Left lung (tissue), 4 donors: ENCODE measurements at regions not wholly inside any gene's neighbourhood (a gene's known extent, or its start where the extent isn't known, plus 50 kb on each side); places are given as distances from the start of the nearest gene placed in this dataset.

ENCODE experiments used
- ATAC-seq: fragments of 200-7000 bp; cut with Tn5 transposase; one replicate; pipeline ENCODE4 v1.9.1; 2020; ENCODE audit warnings: moderate library complexity
- DNase-seq, 4 donors: peaks; one replicate each; pipeline ENCODE4 v3.0.0-alpha.2; 2013 to 2020
- H3K27ac ChIP-seq, 2 donors: fragments of 200-600 bp; sonication (generic) in 1 of 2; one replicate each; pipeline versions ENCODE4 v1.5.0 to v1.8.0; 2020 to 2021
- H3K27me3 ChIP-seq, 2 donors: fragments of 200-600 bp; sonication (generic) in 1 of 2; one replicate each; pipeline versions ENCODE4 v1.5.0 to v1.8.0; 2020 to 2021
- H3K36me3 ChIP-seq, 2 donors: fragments of 200-600 bp; sonication (generic) in 1 of 2; one replicate each; pipeline versions ENCODE4 v1.5.0 to v1.8.0; 2020 to 2021
- H3K4me1 ChIP-seq, 2 donors: fragments of 200-600 bp; one replicate each; pipeline ENCODE4 v1.8.0; 2021
- H3K4me3 ChIP-seq, 2 donors: fragments of 200-600 bp; sonication (generic) in 1 of 2; one replicate each; pipeline versions ENCODE4 v1.5.0 to v1.8.0; 2020 to 2021; ENCODE audit warnings: mild to moderate bottlenecking in 1 of 2
- H3K9me3 ChIP-seq, 2 donors: fragments of 200-600 bp; sonication (generic) in 1 of 2; one replicate each; pipeline versions ENCODE4 v1.5.0 to v1.8.0; 2020 to 2021
- intact Hi-C, 2 donors: fragments of 100-400 bp; cut with DNase I; formaldehyde crosslinking; loops; one replicate each; pipeline versions ENCODE4 v1.11.2 to v1.14.2; 2022
- TF ChIP-seq, protein P1 (sequence below), 2 donors: fragments of 200-600 bp; sonication (generic) in 1 of 2; IDR thresholded peaks; one replicate each; pipeline versions ENCODE4 v1.5.0 to v1.8.0; 2021; ENCODE audit warnings: antibody characterized with exemption in 2 of 2
- donor health status: DM: no; HTN: yes; CAD: no.
- donor health status: DM: no; HTN: no; CAD: no.

GRCh38 chr4:124534131-124534530 is 178.4 kb downstream of the ANKRD50 start:
- Histone ChIP-seq H3K27me3 (no peaks in the 10 kb centered on the region), H3K4me1 (no peaks in the 10 kb centered on the region), H3K27ac (no peak overlapping the region), H3K4me3 (no peak overlapping the region), H3K36me3 (no peaks in the 10 kb centered on the region), H3K9me3 (no peaks in the 10 kb centered on the region)
- TF ChIP-seq, protein P1, sequence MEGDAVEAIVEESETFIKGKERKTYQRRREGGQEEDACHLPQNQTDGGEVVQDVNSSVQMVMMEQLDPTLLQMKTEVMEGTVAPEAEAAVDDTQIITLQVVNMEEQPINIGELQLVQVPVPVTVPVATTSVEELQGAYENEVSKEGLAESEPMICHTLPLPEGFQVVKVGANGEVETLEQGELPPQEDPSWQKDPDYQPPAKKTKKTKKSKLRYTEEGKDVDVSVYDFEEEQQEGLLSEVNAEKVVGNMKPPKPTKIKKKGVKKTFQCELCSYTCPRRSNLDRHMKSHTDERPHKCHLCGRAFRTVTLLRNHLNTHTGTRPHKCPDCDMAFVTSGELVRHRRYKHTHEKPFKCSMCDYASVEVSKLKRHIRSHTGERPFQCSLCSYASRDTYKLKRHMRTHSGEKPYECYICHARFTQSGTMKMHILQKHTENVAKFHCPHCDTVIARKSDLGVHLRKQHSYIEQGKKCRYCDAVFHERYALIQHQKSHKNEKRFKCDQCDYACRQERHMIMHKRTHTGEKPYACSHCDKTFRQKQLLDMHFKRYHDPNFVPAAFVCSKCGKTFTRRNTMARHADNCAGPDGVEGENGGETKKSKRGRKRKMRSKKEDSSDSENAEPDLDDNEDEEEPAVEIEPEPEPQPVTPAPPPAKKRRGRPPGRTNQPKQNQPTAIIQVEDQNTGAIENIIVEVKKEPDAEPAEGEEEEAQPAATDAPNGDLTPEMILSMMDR (IDR thresholded peaks at IDR 0.05), result no peak
- intact Hi-C loops, result no loop called here
- ATAC-seq (no peak), DNase-seq (no peak)

DNA sequence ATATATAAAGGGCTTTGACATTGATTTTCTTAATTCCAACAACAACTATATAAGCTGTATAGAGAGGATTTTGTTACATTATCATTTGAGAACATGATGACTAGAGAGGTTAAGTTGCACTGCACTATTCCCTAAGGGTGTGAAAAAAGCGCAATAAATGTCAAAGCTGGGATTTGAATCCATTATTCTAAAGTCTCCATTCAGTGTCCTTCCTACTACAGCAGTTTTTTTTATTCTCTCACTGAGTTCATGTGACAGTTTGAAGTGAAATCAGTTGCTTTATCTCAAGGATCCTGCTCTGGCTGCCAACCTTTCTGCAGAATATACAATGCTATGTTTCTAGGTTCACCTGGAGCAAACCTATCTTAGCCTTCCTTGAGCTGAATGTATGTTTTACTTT is 177.5 kb downstream of the ANKRD50 start:
- no peak for DNase-seq
- no peaks in the 10 kb centered on the region for H3K4me1 ChIP-seq
- H3K9me3 ChIP-seq, result no peaks in the 10 kb centered on the region
- H3K27me3 ChIP-seq, result no peaks in the 10 kb centered on the region
- intact Hi-C loops, result no loop called here
- no peak for ATAC-seq
- TF ChIP-seq, protein P1 (IDR thresholded peaks at IDR 0.05), result no peak
- H3K27ac ChIP-seq, result no peak overlapping the region
- H3K4me3 ChIP-seq, result no peak overlapping the region
- H3K36me3 ChIP-seq, result no peaks in the 10 kb centered on the region

- Histone ChIP-seq H3K36me3 (no peaks in the 10 kb centered on the region), H3K4me1 (no peaks in the 10 kb centered on the region), H3K4me3 (no peak overlapping the region), H3K27ac (no peak overlapping the region), H3K9me3 (no peaks in the 10 kb centered on the region), H3K27me3 (no peaks in the 10 kb centered on the region)
- ATAC-seq (no peak), DNase-seq (no peak)
- TF ChIP-seq, protein P1 (IDR thresholded peaks at IDR 0.05), result no peak
- intact Hi-C loops, result no loop called here
Observed at GRCh38 chr4:124536946-124537345, 175.6 kb downstream of the ANKRD50 start.

GRCh38 chr4:124537971-124538370 is 174.6 kb downstream of the ANKRD50 start:
- no peak for ATAC-seq
- no peak for DNase-seq
- Histone ChIP-seq H3K9me3 (no peaks in the 10 kb centered on the region), H3K4me1 (no peaks in the 10 kb centered on the region), H3K27ac (no peak overlapping the region), H3K36me3 (no peaks in the 10 kb centered on the region), H3K27me3 (no peaks in the 10 kb centered on the region), H3K4me3 (no peak overlapping the region)
- TF ChIP-seq, protein P1 (IDR thresholded peaks at IDR 0.05), result no peak
- intact Hi-C loops, result no loop called here

DNA sequence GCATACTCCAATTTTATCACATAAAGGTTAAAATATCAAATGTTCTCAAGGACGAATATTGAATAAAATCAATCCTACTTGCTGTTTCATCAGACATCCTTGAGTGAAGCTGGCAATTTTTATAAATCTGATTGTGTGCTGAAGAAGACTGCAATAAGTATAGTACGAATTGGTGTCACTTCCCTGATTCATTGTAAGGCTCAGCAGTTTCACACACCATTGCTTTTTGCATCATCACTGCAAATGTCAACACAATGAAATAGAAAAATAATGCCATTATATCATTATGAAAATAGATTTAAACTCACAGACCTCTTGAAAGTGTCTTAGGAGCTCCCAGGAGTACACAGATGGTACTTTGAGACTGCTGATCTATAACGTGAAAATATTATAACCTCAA is 172.5 kb downstream of the ANKRD50 start:
- ATAC-seq (no peak), DNase-seq (no peak)
- Histone ChIP-seq H3K27me3 (no peaks in the 10 kb centered on the region), H3K36me3 (no peaks in the 10 kb centered on the region), H3K4me1 (no peaks in the 10 kb centered on the region), H3K9me3 (no peaks in the 10 kb centered on the region), H3K4me3 (no peak overlapping the region), H3K27ac (no peak overlapping the region)
- intact Hi-C loops, result no loop called here
- TF ChIP-seq, protein P1 (IDR thresholded peaks at IDR 0.05), result no peak
